ENCODE measurements at regions not wholly inside any gene's neighbourhood (a gene's known extent, or its start where the extent isn't known, plus 50 kb on each side); places are given as distances from the start of the nearest gene placed in this dataset.

DNA sequence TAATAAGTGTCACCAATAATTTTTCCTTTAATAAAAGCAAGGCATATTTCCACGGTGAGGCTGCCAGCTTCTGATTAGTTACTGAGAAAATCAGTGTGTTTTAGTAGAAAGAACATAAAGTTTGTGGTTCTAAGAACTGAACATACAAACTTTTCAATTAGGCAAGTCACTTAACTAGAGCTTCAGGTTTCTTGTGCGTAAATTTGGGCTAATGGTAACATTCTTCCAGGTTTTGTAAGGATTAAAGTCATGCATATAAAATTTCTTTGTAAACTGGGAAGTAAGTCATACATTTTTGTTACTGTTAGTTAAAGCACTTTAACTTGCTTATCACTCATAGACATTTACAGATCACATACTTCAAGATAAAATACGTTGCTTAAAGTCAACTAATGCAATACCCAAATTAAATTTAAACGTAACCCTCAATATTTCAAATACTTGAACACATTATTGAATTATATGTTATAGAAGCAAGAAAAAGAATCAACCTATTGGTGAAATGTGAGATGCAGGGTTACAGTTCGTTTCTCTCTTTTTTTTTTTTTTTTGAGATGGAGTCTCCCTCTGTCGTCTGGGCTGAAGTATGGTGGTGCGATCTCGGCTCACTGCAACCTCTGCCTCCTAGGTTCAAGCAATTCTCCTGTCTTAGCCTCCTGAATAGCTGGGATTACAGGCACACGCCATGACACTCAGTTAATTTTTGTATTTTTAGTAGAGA, 327.3 kb upstream of the NOX3 start:
- H3K9ac ChIP-seq (ENCODE audit: low read length), result no peak overlapping the region
- H3K4me2 ChIP-seq (ENCODE audit: low read depth, low read length), result no peak overlapping the region
- no peak for DNase-seq

DNA sequence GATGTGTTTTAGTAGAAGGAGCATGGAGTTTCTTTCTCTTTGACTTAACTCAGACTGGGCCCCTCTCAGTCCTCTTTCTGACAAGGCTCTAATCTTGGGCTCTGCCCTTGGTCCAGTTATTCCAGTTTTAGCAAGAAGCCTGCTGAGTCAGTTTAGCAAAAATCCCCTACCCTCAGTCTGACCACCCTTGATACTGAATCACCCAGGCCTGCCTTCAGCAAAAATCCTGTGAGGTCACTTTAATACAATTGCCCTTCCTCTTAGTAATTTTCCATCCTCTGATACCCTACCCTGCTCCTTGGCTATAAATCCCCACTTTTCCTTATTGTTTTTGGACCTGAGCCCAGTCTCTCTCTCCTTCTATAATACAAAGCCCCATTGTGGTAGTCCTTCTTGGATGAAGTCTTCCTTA, 326.7 kb upstream of the NOX3 start:
- Histone ChIP-seq H3K4me3 (ENCODE audit: low read length) (no peak overlapping the region), H3K27me3 (replicated peaks; ENCODE audit: insufficient read depth, low read length) (no peaks in the 10 kb centered on the region), H3K9me3 (replicated peaks; ENCODE audit: insufficient read depth, low read length) (no peaks in the 10 kb centered on the region), H2AFZ (ENCODE audit: low read length) (no peak overlapping the region), H3K27ac (ENCODE audit: low read length) (no peak overlapping the region), H4K20me1 (ENCODE audit: insufficient read depth, low read length) (no peaks in the 10 kb centered on the region), H3K9me2 (replicated peaks; ENCODE audit: insufficient read depth, low read length) (no peaks in the 10 kb centered on the region), H3K4me2 (ENCODE audit: low read depth, low read length) (no peak overlapping the region), H3F3A (ENCODE audit: insufficient read depth, low read length) (no peaks in the 10 kb centered on the region), H3K79me2 (ENCODE audit: low read length) (no peaks in the 10 kb centered on the region), H3K4me1 (ENCODE audit: low read length) (no peaks in the 10 kb centered on the region), H3K36me3 (replicated peaks; ENCODE audit: insufficient read depth, low read length) (no peaks in the 10 kb centered on the region), H3K9ac (ENCODE audit: low read length) (no peak overlapping the region)
- no peak for TF ChIP-seq EZH2phosphoT487 (IDR thresholded peaks at IDR 0.05; ENCODE audit: low read length)
- TF ChIP-seq, protein P1, sequence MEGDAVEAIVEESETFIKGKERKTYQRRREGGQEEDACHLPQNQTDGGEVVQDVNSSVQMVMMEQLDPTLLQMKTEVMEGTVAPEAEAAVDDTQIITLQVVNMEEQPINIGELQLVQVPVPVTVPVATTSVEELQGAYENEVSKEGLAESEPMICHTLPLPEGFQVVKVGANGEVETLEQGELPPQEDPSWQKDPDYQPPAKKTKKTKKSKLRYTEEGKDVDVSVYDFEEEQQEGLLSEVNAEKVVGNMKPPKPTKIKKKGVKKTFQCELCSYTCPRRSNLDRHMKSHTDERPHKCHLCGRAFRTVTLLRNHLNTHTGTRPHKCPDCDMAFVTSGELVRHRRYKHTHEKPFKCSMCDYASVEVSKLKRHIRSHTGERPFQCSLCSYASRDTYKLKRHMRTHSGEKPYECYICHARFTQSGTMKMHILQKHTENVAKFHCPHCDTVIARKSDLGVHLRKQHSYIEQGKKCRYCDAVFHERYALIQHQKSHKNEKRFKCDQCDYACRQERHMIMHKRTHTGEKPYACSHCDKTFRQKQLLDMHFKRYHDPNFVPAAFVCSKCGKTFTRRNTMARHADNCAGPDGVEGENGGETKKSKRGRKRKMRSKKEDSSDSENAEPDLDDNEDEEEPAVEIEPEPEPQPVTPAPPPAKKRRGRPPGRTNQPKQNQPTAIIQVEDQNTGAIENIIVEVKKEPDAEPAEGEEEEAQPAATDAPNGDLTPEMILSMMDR (IDR thresholded peaks at IDR 0.05; ENCODE audit: low read length), result no peak
- no peak for TF ChIP-seq EZH2 (optimal IDR thresholded peaks at IDR 0.05; ENCODE audit: low read depth, low read length)
- no peak for DNase-seq

More for the DNA sequence above, 327.3 kb upstream of the NOX3 start:
- no peaks in the 10 kb centered on the region for H3K27me3 ChIP-seq (replicated peaks; ENCODE audit: insufficient read depth, low read length)
- H3K4me1 ChIP-seq (ENCODE audit: low read length), result no peaks in the 10 kb centered on the region
- H3F3A ChIP-seq (ENCODE audit: insufficient read depth, low read length), result no peaks in the 10 kb centered on the region
- TF ChIP-seq EZH2 (optimal IDR thresholded peaks at IDR 0.05; ENCODE audit: low read depth, low read length) (no peak), EZH2phosphoT487 (IDR thresholded peaks at IDR 0.05; ENCODE audit: low read length) (no peak)
- TF ChIP-seq, protein P1 (IDR thresholded peaks at IDR 0.05; ENCODE audit: low read length), result no peak
- H4K20me1 ChIP-seq (ENCODE audit: insufficient read depth, low read length), result no peaks in the 10 kb centered on the region
- H3K27ac ChIP-seq (ENCODE audit: low read length), result no peak overlapping the region
- H2AFZ ChIP-seq (ENCODE audit: low read length), result no peak overlapping the region
- no peaks in the 10 kb centered on the region for H3K36me3 ChIP-seq (replicated peaks; ENCODE audit: insufficient read depth, low read length)
- H3K9me2 ChIP-seq (replicated peaks; ENCODE audit: insufficient read depth, low read length), result no peaks in the 10 kb centered on the region
- no peak overlapping the region for H3K4me3 ChIP-seq (ENCODE audit: low read length)
- no peaks in the 10 kb centered on the region for H3K79me2 ChIP-seq (ENCODE audit: low read length)
- H3K9me3 ChIP-seq (replicated peaks; ENCODE audit: insufficient read depth, low read length), result no peaks in the 10 kb centered on the region

DNA sequence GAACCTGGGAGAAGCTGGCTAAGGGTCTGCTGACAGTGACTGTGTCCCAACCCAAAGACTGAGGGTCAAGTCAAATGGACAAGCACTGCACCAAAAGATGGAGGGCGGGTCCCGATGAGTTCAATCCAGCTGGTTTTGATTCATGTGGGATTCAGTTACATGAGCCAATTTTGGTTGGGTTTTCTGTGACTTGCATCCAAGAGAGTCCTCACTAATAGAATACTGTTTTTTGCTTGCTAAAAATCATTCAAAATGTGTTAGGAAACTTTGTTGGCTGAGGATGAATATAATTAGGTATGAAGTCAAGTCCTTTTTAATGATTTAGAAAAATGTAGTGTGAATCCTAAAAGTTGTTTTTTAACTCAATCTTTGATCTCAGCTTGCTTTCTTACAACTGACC, 323.8 kb upstream of the NOX3 start:
- Histone ChIP-seq H3K9me3 (replicated peaks; ENCODE audit: insufficient read depth, low read length) (no peaks in the 10 kb centered on the region), H3K4me3 (ENCODE audit: low read length) (no peak overlapping the region), H2AFZ (ENCODE audit: low read length) (no peak overlapping the region), H3F3A (ENCODE audit: insufficient read depth, low read length) (no peaks in the 10 kb centered on the region), H3K79me2 (ENCODE audit: low read length) (no peaks in the 10 kb centered on the region), H3K4me2 (ENCODE audit: low read depth, low read length) (no peak overlapping the region), H3K27me3 (replicated peaks; ENCODE audit: insufficient read depth, low read length) (no peaks in the 10 kb centered on the region), H3K27ac (ENCODE audit: low read length) (no peak overlapping the region), H3K9me2 (replicated peaks; ENCODE audit: insufficient read depth, low read length) (no peaks in the 10 kb centered on the region), H3K9ac (ENCODE audit: low read length) (no peak overlapping the region), H3K4me1 (ENCODE audit: low read length) (no peaks in the 10 kb centered on the region), H4K20me1 (ENCODE audit: insufficient read depth, low read length) (no peaks in the 10 kb centered on the region), H3K36me3 (replicated peaks; ENCODE audit: insufficient read depth, low read length) (no peaks in the 10 kb centered on the region)
- DNase-seq, result no peak
- TF ChIP-seq EZH2phosphoT487 (IDR thresholded peaks at IDR 0.05; ENCODE audit: low read length), result no peak
- TF ChIP-seq, protein P1 (IDR thresholded peaks at IDR 0.05; ENCODE audit: low read length), result no peak
- no peak for TF ChIP-seq EZH2 (optimal IDR thresholded peaks at IDR 0.05; ENCODE audit: low read depth, low read length)
